ENCODE measurements at regions not wholly inside any gene's neighbourhood (a gene's known extent, or its start where the extent isn't known, plus 50 kb on each side); places are given as distances from the start of the nearest gene placed in this dataset.
"Not testable (repeated sequence)": the region's sequence is repeated elsewhere in the genome, so short reads cannot be mapped to it uniquely, and the experiment has no call there.

DNA sequence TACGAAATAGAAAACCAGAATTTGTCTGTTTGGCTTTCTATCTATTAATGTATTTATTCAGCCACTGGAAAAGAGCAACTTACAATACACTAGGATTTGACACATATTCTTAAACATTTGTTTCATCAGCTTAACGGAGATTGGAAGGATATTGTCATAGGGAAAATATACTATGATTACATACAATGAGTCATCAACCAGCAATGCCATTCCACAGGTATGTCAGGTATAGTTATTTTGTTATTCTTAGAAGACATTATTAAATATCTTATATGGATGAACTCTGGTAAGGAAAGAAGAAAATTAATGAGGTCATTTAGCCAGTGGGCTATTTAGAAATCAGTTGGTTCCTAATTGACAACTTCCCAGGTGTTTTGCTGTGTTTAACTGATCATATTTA lies 926.6 kb downstream of the STIM2 start:
- H3K4me3 Mint-ChIP-seq, result no peak overlapping the region
- peaks cover 5% of the 10 kb centered on the region for H3K9me3 Mint-ChIP-seq
- no peaks in the 10 kb centered on the region for H3K27me3 Mint-ChIP-seq
- no peaks in the 10 kb centered on the region for H3K36me3 Mint-ChIP-seq (ENCODE audit: low read depth)
- no peak for DNase-seq
- no peak overlapping the region for H3K27ac Mint-ChIP-seq
- H3K4me1 Mint-ChIP-seq (ENCODE audit: low read depth), result no peaks in the 10 kb centered on the region

DNA sequence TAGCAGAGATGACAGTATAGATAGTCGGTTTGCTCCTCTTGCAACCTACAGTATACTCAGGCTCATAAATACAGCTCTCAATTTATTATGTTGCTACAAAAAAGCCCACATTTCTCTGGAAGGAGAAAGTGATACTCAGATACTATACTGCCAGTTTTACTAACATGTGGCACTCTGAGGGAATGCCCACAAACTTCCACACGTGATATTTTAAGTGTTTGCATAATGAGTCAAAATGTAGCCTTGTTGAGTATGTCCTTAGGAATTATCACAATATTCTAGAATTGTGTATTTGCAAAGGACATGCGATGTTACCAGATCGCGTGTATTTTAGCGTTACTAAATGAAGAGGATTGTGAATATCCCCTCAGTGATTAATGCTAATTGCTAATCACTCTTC lies 929.1 kb downstream of the STIM2 start:
- Mint-ChIP-seq H3K9me3 (peaks cover 6% of the 10 kb centered on the region), H3K4me1 (ENCODE audit: low read depth) (no peaks in the 10 kb centered on the region), H3K27me3 (no peaks in the 10 kb centered on the region), H3K27ac (no peak overlapping the region), H3K36me3 (ENCODE audit: low read depth) (no peaks in the 10 kb centered on the region), H3K4me3 (no peak overlapping the region)
- DNase-seq, result no peak

DNA sequence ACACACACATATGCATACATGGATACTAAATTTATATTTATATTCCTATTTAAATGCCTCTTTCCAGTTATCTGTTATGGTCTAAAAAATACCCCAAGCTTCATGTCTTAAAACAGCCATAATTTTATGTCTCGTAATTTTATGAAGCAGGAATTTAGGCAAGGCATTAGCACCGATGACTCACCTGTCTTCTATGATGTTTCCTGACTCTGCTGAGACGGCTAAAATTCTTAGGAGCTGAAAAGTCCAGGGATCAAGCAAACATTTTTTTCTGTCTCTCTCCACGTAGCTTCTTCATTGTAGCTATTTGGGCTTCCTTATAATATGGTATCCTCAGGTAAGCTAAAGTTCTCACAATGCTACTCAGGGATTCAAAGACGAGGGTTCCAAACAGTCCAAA lies 930.3 kb downstream of the STIM2 start:
- DNase-seq, result no peak
- no peaks in the 10 kb centered on the region for H3K27me3 Mint-ChIP-seq
- no peaks in the 10 kb centered on the region for H3K36me3 Mint-ChIP-seq (ENCODE audit: low read depth)
- H3K4me3 Mint-ChIP-seq, result no peak overlapping the region
- H3K4me1 Mint-ChIP-seq (ENCODE audit: low read depth), result no peaks in the 10 kb centered on the region
- H3K27ac Mint-ChIP-seq, result no peak overlapping the region
- H3K9me3 Mint-ChIP-seq, result peaks cover 6% of the 10 kb centered on the region

DNA sequence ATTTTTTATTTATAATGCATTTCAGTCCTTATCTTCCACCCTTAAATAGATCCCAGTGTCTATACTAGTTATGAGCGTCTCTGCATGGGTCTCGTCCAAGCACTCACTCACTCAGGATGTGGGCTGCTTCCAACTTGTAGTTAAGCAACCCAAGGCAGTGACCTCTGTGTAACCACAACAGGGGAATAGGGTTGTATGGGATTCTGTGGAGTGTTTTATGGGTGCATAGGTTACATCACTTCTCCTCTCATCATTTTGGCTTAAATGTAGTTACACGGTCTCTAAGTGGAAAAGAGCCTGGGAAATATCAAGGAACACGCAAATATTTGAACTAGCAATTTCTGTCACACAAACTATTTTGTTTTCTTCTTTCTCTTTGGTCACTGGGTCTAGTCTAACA lies 931.0 kb downstream of the STIM2 start:
- H3K27me3 Mint-ChIP-seq, result no peaks in the 10 kb centered on the region
- no peak overlapping the region for H3K4me3 Mint-ChIP-seq
- no peak for DNase-seq
- H3K36me3 Mint-ChIP-seq (ENCODE audit: low read depth), result no peaks in the 10 kb centered on the region
- no peak overlapping the region for H3K27ac Mint-ChIP-seq
- peaks cover 12% of the 10 kb centered on the region for H3K9me3 Mint-ChIP-seq
- no peaks in the 10 kb centered on the region for H3K4me1 Mint-ChIP-seq (ENCODE audit: low read depth)

DNA sequence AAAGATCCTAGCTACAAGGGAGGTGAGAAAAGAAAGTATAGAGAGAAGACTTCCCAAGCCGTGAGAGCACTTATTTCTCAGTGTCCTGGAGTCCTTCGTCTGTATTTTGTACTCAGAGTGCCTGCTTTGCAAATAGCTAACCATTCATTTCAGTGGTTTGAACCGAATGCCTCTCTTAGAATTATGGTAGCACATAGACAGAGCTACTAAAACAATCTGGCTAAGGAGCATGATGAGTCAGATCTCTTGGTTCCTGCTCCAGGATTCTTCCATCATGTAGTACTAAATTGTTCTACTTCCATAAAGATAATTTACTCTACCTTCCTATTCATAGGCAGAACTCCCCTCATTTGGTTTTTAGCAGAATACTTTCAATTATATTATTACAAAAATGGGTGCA lies 946.6 kb downstream of the STIM2 start:
- Mint-ChIP-seq H3K4me1 (ENCODE audit: low read depth) (no peaks in the 10 kb centered on the region), H3K4me3 (no peak overlapping the region), H3K27me3 (no peaks in the 10 kb centered on the region), H3K27ac (no peak overlapping the region), H3K9me3 (peaks cover 6% of the 10 kb centered on the region), H3K36me3 (ENCODE audit: low read depth) (no peaks in the 10 kb centered on the region)
- DNase-seq, result no peak

DNA sequence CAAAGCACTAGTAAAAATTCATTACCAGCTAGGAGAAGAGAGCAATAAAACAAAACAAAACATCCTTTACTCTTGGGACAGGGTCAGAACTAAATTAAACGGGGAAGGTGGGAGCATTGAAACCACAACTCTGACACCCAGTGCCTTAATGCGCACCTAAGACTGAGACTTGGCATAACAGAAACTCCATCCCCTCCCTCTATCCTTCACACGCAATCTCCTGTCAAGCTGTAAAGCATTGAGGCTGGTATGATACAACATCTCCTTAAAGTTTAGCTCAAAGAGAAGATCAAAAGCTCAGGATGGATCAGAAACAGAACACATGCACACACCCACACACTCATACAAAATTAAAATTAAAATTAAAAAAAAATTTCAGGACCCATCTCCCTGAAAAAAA lies 951.3 kb downstream of the STIM2 start:
- Mint-ChIP-seq H3K27ac (no peak overlapping the region), H3K9me3 (peaks cover 18% of the 10 kb centered on the region), H3K36me3 (ENCODE audit: low read depth) (no peaks in the 10 kb centered on the region), H3K27me3 (no peaks in the 10 kb centered on the region), H3K4me1 (ENCODE audit: low read depth) (no peaks in the 10 kb centered on the region), H3K4me3 (no peak overlapping the region)
- no peak for DNase-seq

DNA sequence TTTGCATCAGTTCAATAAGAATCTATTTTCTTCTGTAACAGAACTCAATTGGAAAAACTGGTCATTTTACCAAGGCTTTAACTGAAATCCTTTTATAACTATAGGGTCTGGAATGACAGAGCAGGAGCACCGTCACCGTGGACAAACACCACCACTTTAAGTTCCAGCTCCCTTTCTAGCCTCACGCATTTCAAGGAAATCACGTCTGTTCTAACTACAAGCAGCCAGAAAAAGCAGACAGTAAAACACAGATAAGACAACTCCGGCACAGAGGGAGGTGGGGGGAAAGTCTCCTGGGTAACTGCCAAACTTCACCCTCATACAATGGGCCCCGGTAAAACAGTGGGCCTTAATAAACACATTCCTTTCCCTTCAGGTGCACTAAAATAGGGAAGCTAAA lies 952.6 kb downstream of the STIM2 start:
- not testable (repeated sequence) for DNase-seq; H3K4me1 Mint-ChIP-seq (ENCODE audit: low read depth); H3K27me3 Mint-ChIP-seq; H3K4me3 Mint-ChIP-seq; H3K27ac Mint-ChIP-seq; H3K36me3 Mint-ChIP-seq (ENCODE audit: low read depth)
- H3K9me3 Mint-ChIP-seq, result peaks cover 18% of the 10 kb centered on the region

DNA sequence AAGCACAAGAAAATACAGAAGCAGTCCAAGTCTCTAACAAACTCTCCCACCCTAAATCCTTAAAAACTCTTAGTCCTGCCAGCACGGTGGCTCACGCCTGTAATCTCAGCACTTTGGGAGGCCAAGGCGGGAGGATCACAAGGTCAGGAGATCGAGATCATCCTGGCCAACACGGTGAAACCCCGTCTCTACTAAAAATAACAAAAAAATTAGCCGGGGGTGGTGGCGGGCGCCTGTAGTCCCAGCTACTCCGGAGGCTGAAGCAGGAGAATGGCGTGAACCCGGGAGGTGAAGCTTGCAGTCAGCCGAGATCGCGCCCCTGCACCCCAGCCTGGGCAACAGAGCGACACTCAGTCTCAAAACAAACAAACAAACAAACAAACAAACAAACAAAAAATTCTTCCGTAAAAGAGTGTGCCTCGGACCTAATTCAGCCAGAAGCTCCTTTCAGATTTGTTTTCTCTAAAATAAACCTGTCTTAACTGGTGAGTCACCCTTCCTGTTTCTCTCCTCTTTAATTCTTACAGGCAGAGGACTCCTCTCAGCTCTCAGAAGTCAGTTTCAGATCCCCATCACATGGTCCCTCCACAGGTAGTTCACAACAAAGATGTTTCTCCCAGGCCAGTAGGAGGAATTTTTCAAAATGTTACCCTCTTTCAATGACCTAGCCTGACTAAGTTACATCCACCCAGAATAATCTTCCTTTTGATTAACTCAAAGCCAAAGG lies 953.2 kb downstream of the STIM2 start:
- H3K4me3 Mint-ChIP-seq; DNase-seq; H3K36me3 Mint-ChIP-seq (ENCODE audit: low read depth); H3K27ac Mint-ChIP-seq; H3K4me1 Mint-ChIP-seq (ENCODE audit: low read depth); H3K27me3 Mint-ChIP-seq: not testable (repeated sequence)
- H3K9me3 Mint-ChIP-seq, result peaks cover 22% of the 10 kb centered on the region

DNA sequence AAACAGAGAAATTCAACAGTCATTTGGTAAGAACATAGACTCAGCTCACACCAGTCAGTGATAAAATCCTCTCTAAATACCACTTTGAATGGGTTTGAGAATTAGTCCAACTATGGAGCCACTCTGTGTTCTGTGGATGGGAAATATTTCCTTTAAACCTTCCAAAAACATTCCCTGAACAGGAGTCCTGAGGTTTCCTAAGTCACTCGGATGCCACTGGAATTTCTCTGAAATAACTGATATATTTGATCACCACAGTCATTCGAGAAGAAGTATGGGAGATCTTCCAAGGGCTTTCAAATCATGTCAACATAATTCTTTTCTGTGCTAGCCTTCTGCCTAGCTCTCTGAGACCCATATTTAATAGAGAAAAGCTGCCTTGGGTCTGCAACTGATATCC lies 958.6 kb downstream of the STIM2 start:
- no peak for DNase-seq
- Mint-ChIP-seq H3K36me3 (ENCODE audit: low read depth) (no peaks in the 10 kb centered on the region), H3K27ac (no peak overlapping the region), H3K9me3 (peaks cover 8% of the 10 kb centered on the region), H3K4me3 (no peak overlapping the region), H3K27me3 (no peaks in the 10 kb centered on the region), H3K4me1 (ENCODE audit: low read depth) (no peaks in the 10 kb centered on the region)

DNA sequence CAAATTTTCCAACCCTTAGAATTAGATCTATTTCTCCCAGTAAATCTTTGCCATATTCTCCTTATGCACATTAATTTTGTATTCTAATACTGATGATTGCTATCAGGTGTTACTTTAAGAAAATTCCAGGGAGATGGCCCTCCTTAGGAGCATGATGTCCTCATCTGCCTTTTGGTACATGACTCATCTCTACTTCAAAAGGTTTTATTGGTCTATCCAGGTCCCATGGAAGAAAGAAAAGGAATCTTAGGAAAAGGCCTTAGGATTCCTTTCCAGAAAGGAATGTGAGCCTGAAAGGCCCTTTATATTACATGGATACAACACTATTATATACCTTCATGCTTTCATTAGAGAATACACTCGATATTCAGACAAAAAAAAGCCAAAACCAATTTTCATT lies 968.2 kb downstream of the STIM2 start:
- Mint-ChIP-seq H3K9me3 (peaks cover 2% of the 10 kb centered on the region), H3K36me3 (ENCODE audit: low read depth) (no peaks in the 10 kb centered on the region), H3K4me1 (ENCODE audit: low read depth) (no peaks in the 10 kb centered on the region), H3K4me3 (no peak overlapping the region), H3K27ac (no peak overlapping the region), H3K27me3 (no peaks in the 10 kb centered on the region)
- DNase-seq, result no peak

DNA sequence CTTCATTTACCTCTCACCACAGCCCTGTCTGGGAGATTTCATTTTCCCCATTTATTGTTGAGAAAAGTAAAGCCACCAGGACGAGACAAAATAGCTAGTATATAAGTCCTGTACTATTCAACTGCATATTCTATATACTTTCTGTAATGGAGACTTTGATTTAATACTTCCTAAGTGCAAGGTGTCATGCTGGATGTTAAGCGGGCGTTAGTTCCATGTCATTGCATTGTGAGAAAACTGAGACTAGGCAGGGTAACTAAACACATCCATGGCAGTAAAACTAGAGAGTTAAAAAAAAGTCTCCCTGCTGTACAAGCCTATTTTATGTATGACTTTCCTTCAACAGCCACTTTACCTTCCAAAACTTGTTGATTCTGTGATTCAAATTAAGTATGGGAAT lies 969.6 kb downstream of the STIM2 start:
- Mint-ChIP-seq H3K4me3 (no peak overlapping the region), H3K36me3 (ENCODE audit: low read depth) (no peaks in the 10 kb centered on the region), H3K9me3 (peaks cover 6% of the 10 kb centered on the region), H3K4me1 (ENCODE audit: low read depth) (no peaks in the 10 kb centered on the region), H3K27me3 (no peaks in the 10 kb centered on the region), H3K27ac (no peak overlapping the region)
- no peak for DNase-seq

DNA sequence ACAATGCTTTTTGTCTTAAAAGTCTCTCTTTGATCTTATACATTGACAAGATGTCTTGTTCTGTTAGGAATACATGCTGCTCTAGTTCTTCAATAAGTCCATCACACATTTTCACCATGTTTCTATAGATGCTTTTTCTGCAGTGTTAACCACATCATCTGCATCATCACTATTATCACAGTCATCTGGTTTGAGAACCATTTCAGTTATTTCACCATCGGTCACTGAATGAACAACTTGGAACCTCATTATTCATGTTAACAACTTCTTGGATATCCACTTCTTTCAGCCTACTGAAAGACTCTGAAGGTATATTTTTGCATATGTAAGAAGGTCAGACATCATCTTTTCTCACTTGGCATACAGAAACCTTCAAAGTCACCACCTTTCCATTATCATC lies 975.2 kb downstream of the STIM2 start:
- Mint-ChIP-seq H3K4me1 (ENCODE audit: low read depth) (no peaks in the 10 kb centered on the region), H3K27ac (no peak overlapping the region), H3K36me3 (ENCODE audit: low read depth) (no peaks in the 10 kb centered on the region), H3K27me3 (no peaks in the 10 kb centered on the region), H3K9me3 (peaks cover 9% of the 10 kb centered on the region), H3K4me3 (no peak overlapping the region)
- DNase-seq, result no peak

DNA sequence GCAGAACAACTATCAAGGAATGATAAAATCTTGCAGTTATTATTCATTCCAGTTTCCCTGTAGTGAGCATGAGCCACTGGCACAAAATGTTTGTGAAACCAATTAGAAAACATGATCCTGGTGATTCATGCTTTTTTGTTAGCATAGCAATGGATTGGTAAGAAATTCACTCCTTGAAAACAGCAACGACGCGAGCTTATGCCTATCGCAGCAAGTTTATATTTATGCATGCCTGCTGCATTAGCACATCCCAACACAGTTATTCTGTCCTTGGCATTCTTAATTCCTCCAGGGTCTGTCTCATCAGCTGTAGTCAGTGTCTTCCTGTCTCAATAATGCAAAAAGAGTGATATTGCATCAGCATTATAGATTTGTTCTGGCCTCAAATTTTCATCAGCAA lies 975.9 kb downstream of the STIM2 start:
- no peaks in the 10 kb centered on the region for H3K4me1 Mint-ChIP-seq (ENCODE audit: low read depth)

DNA sequence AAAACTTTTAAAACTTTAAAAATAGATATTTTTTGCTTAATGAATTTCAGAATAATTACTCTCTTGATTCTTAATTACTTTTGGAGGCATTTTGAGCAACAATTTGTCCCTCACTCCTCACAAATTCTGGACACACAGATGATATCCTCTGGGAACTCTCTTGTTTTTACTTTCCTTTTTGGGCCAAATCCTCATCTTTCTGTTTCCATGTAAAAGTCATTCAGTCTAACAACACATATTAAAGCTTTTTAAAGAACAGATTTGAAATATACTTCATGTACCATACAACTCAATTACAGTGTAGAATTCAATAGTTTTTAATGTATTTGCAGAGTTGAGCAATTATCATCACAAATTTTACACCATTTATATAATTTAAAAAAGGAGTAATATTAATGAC lies 983.1 kb downstream of the STIM2 start:
- DNase-seq, result no peak
- no peaks in the 10 kb centered on the region for H3K4me1 Mint-ChIP-seq (ENCODE audit: low read depth)
- no peak overlapping the region for H3K27ac Mint-ChIP-seq
- peaks cover 9% of the 10 kb centered on the region for H3K9me3 Mint-ChIP-seq
- no peaks in the 10 kb centered on the region for H3K27me3 Mint-ChIP-seq
- H3K36me3 Mint-ChIP-seq (ENCODE audit: low read depth), result no peaks in the 10 kb centered on the region
- no peak overlapping the region for H3K4me3 Mint-ChIP-seq

More for the DNA sequence above, 975.9 kb downstream of the STIM2 start:
- H3K9me3 Mint-ChIP-seq, result peaks cover 10% of the 10 kb centered on the region
- H3K27ac Mint-ChIP-seq, result no peak overlapping the region
- H3K27me3 Mint-ChIP-seq, result no peaks in the 10 kb centered on the region
- no peaks in the 10 kb centered on the region for H3K36me3 Mint-ChIP-seq (ENCODE audit: low read depth)
- no peak for DNase-seq
- no peak overlapping the region for H3K4me3 Mint-ChIP-seq

DNA sequence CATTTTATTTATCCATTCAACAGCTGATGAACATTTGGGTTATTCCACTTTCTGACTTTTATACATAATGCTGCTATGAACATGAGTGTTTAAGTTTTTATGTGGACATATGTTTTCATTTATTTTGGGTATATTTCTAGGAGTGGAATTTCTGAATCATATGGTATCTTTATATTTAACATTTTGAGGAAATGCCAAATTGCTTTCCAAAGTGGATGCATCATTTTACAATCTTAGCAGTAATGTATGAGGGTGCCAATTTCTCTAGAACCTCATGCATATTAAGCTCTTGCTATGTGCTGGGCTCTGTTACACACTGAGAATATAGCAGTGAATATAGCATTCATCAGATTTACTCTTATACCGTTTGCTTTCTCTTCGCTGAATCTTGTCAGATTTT lies 983.7 kb downstream of the STIM2 start:
- H3K27me3 Mint-ChIP-seq, result no peaks in the 10 kb centered on the region
- no peak overlapping the region for H3K4me3 Mint-ChIP-seq
- no peaks in the 10 kb centered on the region for H3K36me3 Mint-ChIP-seq (ENCODE audit: low read depth)
- no peak for DNase-seq
- no peaks in the 10 kb centered on the region for H3K4me1 Mint-ChIP-seq (ENCODE audit: low read depth)
- H3K9me3 Mint-ChIP-seq, result peaks cover 12% of the 10 kb centered on the region
- no peak overlapping the region for H3K27ac Mint-ChIP-seq

DNA sequence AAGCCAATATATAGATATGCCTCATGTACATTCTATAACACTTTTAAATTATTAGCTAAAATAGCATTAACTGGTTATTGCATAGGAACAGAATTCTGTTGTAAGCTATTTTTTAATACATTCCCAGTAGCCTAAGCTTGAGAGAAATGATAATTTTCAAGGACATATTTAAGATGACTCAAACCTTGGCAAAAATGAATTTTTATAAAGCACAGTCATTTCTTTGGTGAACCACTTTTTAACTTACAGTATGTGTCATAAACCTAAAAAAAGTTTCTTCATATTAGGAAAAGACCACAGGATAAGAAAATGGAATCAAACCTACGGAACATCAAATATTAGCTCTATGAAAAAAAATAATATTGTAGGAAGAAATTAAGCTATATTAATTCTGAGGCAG lies 986.3 kb downstream of the STIM2 start:
- H3K4me1 Mint-ChIP-seq (ENCODE audit: low read depth), result no peaks in the 10 kb centered on the region
- peaks cover 8% of the 10 kb centered on the region for H3K9me3 Mint-ChIP-seq
- no peaks in the 10 kb centered on the region for H3K27me3 Mint-ChIP-seq
- no peak for DNase-seq
- H3K36me3 Mint-ChIP-seq (ENCODE audit: low read depth), result no peaks in the 10 kb centered on the region
- no peak overlapping the region for H3K4me3 Mint-ChIP-seq
- H3K27ac Mint-ChIP-seq, result no peak overlapping the region
